Parathyroid adenoma (tissue), 2 donors: ENCODE measurements at regions not wholly inside any gene's neighbourhood (a gene's known extent, or its start where the extent isn't known, plus 50 kb on each side); places are given as distances from the start of the nearest gene placed in this dataset.

Source experiments
- H2AFZ ChIP-seq: fragments of 300-600 bp; sonication (generic); one replicate; pipeline ENCODE4 v1.7.0; 2017; ENCODE audit warnings: antibody characterized with exemption, mild to moderate bottlenecking
- H3K27ac ChIP-seq: fragments of 300-600 bp; sonication (generic); one replicate; pipeline ENCODE4 v1.7.0; 2017
- H3K27me3 ChIP-seq: fragments of 300-600 bp; sonication (generic); one replicate; pipeline ENCODE4 v1.7.0; 2017; ENCODE audit warnings: low read length; ENCODE audit not compliant: control insufficient read depth, insufficient read depth
- H3K36me3 ChIP-seq: fragments of 300-600 bp; sonication (generic); one replicate; pipeline ENCODE4 v1.7.0; 2017; ENCODE audit warnings: low read length; ENCODE audit not compliant: control insufficient read depth, insufficient read depth
- H3K4me1 ChIP-seq: fragments of 300-600 bp; sonication (generic); one replicate; pipeline ENCODE4 v1.7.0; 2017; ENCODE audit warnings: control low read depth
- H3K4me2 ChIP-seq: fragments of 300-600 bp; sonication (generic); one replicate; pipeline ENCODE4 v1.7.0; 2017; ENCODE audit warnings: low read length
- H3K4me3 ChIP-seq: fragments of 300-600 bp; sonication (generic); one replicate; pipeline ENCODE4 v1.7.0; 2017; ENCODE audit warnings: low read depth, low read length
- H3K79me2 ChIP-seq: fragments of 300-600 bp; sonication (generic); one replicate; pipeline ENCODE4 v1.7.0; 2017; ENCODE audit warnings: control low read depth
- H3K9ac ChIP-seq: fragments of 300-600 bp; sonication (generic); one replicate; pipeline ENCODE4 v1.7.0; 2017; ENCODE audit warnings: mild to moderate bottlenecking
- H3K9me3 ChIP-seq: fragments of 300-600 bp; sonication (generic); one replicate; pipeline ENCODE4 v1.7.0; 2017; ENCODE audit warnings: low read length; ENCODE audit not compliant: control insufficient read depth
- TF ChIP-seq, protein P1 (sequence below): fragments of 300-600 bp; sonication (generic); IDR thresholded peaks from one replicate; pipeline ENCODE4 v1.7.0; 2017; ENCODE audit warnings: antibody characterized with exemption, mild to moderate bottlenecking
- donor health status: primary hyperparathyroidism.

DNA sequence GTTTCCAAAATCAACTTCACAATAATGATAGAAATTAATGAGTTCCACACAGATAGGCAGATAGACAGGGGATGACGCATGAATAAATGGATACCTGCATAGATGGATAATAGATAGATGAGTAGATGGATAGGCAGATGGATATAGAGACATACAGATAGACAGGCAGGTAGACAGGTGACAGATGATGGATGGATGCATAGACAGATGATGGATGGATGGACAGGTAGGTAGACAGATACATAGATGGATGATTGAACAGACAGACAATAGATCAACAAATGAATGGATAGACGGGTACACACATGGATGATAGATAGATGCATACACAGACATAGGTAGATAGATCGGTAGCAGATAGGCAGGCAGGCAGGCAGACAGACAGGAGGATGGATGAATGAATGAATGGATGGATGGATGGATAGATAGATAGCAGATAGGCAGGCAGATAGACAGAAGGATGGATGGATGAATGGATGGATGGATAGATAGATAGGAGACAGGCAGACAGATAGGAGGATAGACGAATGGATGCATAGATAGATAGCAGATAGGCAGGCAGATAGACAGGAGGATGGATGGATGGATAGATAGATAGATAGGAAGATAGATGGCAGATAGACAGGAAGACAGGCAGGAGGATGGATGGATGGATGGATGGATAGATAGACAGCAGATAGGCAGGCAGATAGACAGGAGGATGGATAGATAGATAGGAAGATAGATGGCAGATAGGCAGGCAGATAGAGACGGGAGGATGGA lies 142.5 kb downstream of the RBFOX3 start:
- TF ChIP-seq, protein P1, sequence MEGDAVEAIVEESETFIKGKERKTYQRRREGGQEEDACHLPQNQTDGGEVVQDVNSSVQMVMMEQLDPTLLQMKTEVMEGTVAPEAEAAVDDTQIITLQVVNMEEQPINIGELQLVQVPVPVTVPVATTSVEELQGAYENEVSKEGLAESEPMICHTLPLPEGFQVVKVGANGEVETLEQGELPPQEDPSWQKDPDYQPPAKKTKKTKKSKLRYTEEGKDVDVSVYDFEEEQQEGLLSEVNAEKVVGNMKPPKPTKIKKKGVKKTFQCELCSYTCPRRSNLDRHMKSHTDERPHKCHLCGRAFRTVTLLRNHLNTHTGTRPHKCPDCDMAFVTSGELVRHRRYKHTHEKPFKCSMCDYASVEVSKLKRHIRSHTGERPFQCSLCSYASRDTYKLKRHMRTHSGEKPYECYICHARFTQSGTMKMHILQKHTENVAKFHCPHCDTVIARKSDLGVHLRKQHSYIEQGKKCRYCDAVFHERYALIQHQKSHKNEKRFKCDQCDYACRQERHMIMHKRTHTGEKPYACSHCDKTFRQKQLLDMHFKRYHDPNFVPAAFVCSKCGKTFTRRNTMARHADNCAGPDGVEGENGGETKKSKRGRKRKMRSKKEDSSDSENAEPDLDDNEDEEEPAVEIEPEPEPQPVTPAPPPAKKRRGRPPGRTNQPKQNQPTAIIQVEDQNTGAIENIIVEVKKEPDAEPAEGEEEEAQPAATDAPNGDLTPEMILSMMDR: no peak
- Histone ChIP-seq H3K4me2 (no peak overlapping the region), H3K9me3 (no peaks in the 10 kb centered on the region), H3K4me1 (no peaks in the 10 kb centered on the region), H3K36me3 (no peaks in the 10 kb centered on the region), H2AFZ (no peak overlapping the region), H3K4me3 (no peak overlapping the region), H3K27ac (no peak overlapping the region), H3K27me3 (no peaks in the 10 kb centered on the region), H3K9ac (no peak overlapping the region), H3K79me2 (no peaks in the 10 kb centered on the region)

- H3K4me2 ChIP-seq: no peak overlapping the region
- no peaks in the 10 kb centered on the region for H3K9me3 ChIP-seq
- no peak overlapping the region for H3K27ac ChIP-seq
- TF ChIP-seq, protein P1: no peak
- no peak overlapping the region for H3K9ac ChIP-seq
- no peaks in the 10 kb centered on the region for H3K4me1 ChIP-seq
- no peaks in the 10 kb centered on the region for H3K27me3 ChIP-seq
- no peaks in the 10 kb centered on the region for H3K79me2 ChIP-seq
- no peak overlapping the region for H3K4me3 ChIP-seq
- H3K36me3 ChIP-seq: no peaks in the 10 kb centered on the region
- no peak overlapping the region for H2AFZ ChIP-seq
These were observed 144.1 kb downstream of the RBFOX3 start for GRCh38 chr17:79466562-79467350.

DNA sequence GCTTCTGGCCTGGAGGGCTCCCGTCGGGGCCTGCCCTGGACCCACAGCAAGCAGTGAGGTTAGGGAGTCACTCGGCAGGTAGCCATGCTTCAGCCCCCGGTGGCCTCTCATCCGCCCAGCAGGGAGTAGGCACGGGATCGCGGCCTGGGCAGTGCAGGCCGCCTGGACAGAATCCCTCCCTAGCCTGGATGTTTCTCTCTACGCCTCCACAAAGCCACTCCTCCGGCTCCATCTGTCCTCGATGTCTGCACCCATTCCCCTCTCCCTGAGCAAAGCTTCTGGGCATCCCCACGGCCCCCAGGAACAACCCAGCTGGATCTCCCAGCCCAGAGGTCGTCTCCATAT lies 145.2 kb downstream of the RBFOX3 start:
- Histone ChIP-seq H2AFZ (no peak overlapping the region), H3K9me3 (no peaks in the 10 kb centered on the region), H3K27me3 (no peaks in the 10 kb centered on the region), H3K4me1 (no peaks in the 10 kb centered on the region), H3K9ac (no peak overlapping the region), H3K36me3 (no peaks in the 10 kb centered on the region), H3K4me2 (no peak overlapping the region), H3K79me2 (no peaks in the 10 kb centered on the region), H3K4me3 (no peak overlapping the region), H3K27ac (no peak overlapping the region)
- TF ChIP-seq, protein P1: no peak

GRCh38 chr17:79465011-79465680 lies 145.7 kb downstream of the RBFOX3 start:
- TF ChIP-seq, protein P1: no peak

More at GRCh38 chr17:79465011-79465680, 145.7 kb downstream of the RBFOX3 start:
- Histone ChIP-seq H3K79me2 (no peaks in the 10 kb centered on the region), H3K27me3 (no peaks in the 10 kb centered on the region), H3K9me3 (no peaks in the 10 kb centered on the region), H3K27ac (no peak overlapping the region), H3K36me3 (no peaks in the 10 kb centered on the region), H3K4me1 (no peaks in the 10 kb centered on the region), H2AFZ (no peak overlapping the region), H3K4me2 (no peak overlapping the region), H3K9ac (no peak overlapping the region), H3K4me3 (no peak overlapping the region)
